HG03442 (cell line): ENCODE measurements at regions not wholly inside any gene's neighbourhood (a gene's known extent, or its start where the extent isn't known, plus 50 kb on each side); places are given as distances from the start of the nearest gene placed in this dataset.
"Not testable (repeated sequence)": the region's sequence is repeated elsewhere in the genome, so short reads cannot be mapped to it uniquely, and the experiment has no call there.

Experiments
- ATAC-seq: cut with Tn5 transposase; IDR thresholded peaks from one replicate; pipeline ENCODE4 v1.9.1; 2021; ENCODE audit warnings: mild to moderate bottlenecking, moderate library complexity; ENCODE audit not compliant: unreplicated experiment

DNA sequence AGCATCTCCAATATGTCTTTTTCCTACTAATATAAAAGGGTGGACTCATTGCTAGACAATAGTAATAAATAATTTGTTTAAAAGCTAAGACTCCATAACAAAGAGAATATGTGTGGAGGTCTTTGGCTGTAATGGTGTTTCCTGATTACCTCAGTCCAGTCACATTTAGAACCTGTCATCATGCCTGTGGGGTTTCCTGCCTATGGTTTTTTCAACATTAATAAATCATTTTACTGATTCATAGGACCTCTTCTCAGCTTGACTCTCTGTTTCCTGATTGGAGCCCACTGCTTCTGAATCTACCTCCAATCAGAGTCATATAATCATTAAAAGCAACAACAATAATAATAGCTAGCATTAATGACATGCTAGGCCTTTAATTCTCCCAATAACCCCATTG is 52.4 kb upstream of the GNAI1 start:
- no peak for ATAC-seq

DNA sequence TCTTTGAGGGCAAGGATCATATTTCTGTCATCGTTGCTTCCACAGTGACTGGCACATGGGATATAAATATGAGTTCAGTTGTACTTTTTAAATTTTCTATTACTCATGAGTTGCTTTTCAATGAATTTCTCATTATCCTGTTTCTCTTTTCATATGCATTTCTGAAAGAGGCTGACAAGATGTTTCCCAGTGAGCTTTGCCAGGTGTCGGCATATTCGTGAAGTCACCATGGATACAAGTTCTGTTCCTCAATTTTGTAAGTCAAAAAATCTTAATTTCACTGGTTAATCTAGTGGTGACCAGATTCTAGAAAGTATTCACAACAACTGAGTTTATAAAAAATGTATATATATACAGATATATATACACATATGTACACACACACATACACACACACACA is 55.7 kb upstream of the GNAI1 start:
- ATAC-seq, result no peak

DNA sequence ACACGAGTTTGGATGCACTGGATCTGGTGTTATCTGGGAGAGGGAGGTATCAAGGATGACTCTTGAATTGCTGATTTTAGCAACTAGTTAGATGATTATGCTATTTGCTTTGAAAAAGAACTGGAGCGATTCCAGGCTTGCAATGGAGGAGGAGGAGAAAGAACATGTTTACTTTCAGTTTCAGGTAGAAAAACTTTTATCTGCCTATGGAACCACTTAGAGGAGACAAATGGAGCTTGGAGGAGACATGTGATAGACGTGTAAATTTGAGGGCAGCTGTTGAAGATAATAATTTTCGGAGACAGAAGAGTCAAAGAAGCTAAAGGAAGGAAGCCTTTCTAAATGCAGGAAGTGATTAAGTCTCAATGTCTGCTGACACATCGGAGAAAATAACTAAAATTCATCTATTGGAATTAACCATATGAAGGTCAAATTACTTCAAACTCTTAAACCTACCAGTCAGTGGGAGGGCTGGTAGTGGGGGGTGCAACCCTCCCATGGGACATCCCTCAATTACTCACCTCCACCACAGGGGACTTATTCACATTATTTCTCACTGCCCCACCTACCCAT is 56.4 kb upstream of the GNAI1 start:
- ATAC-seq, result peak; percentile 50

DNA sequence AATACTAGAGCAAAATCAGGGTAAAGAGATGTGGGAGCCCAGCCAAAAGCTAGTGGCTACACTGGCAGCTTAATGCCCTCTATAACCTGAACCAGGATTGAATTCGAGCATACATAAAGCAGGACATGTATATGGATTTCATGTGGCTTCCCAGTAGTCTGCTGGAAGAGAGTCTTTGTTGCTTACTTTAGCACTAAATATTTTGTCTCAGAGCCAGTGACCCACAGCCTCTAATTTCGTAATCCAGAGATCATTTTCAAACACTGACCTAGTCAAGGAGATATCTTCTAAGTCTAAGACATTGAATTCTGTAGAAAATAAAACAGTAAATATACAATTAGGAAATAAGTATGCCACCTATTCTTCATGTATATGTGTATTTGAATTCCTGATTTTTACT is 64.2 kb upstream of the GNAI1 start:
- no peak for ATAC-seq

GRCh38 chr7:80066639-80067038 is 68.0 kb upstream of the GNAI1 start:
- ATAC-seq, result no peak

- no peak for ATAC-seq
These were observed 70.8 kb upstream of the GNAI1 start for GRCh38 chr7:80063834-80064233.

GRCh38 chr7:80060218-80060806 is 74.3 kb upstream of the GNAI1 start:
- ATAC-seq, result no peak

DNA sequence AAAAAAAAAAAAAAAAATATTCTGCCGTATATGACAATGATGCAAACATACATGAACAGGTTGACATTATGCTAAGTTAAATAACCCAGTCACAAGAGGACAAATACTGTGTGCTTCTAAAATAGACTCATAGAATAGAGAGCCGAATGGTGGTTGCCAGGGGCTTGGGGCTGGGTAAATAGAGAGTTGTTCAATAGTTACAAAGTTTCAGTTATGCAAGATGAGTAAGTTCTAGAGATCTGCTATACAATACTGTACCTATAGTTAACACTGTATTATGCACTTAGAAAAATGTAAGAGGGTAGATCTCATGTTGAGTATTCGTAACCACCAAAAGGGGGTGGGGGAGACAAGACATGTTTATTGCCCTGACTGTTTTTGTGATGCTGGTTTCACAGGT is 77.1 kb upstream of the GNAI1 start:
- ATAC-seq, result no peak

DNA sequence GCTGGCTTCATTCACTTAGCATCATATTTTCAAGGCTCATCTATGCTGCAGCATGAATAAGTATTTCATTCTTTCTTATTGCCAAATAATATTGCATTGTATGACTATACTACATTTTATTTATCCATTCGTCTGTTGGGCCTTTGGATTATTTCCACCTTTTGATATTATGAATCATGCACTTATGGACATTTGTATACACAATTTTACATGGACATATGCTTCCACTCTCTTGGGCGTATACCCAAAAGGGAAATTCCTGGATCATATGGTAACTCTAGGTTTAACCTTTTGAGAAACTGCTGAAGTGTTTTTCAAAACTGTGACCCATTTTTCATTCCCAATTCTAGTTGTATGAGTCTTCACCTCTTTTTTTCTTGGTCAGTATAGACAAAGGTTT is 80.3 kb upstream of the GNAI1 start:
- ATAC-seq, result no peak

- no peak for ATAC-seq
These were observed 81.5 kb upstream of the GNAI1 start for GRCh38 chr7:80053124-80053523.

DNA sequence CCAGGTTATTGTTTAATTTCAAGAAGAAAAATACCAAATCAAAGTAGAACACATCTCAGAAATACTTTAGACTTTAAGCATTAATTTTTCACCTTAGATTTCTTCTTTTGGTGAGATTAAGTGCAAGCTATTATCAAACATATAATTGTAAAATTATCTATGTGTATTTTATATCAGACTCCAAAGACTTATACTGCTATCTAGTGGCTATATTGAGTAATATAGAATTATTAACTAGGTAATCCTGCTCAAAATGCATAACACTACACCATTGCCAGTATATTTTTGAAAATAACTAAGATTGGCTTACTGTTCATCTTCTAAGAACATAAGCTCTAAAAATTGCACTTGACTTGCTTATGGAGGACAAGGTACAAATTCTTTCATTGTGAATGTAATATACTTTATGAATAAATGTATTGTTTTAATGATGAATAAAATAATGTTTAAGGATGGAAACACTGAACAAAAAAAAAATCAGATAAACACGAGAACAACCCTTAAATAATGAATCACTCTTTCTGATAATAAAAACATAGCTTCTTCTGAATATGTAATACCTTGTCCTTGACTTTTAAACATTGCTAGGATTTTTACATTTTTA is 86.7 kb upstream of the GNAI1 start:
- ATAC-seq, result no peak

GRCh38 chr7:80047032-80047431 is 87.6 kb upstream of the GNAI1 start:
- no peak for ATAC-seq

- no peak for ATAC-seq
These were observed 89.8 kb upstream of the GNAI1 start for GRCh38 chr7:80044796-80045195.

DNA sequence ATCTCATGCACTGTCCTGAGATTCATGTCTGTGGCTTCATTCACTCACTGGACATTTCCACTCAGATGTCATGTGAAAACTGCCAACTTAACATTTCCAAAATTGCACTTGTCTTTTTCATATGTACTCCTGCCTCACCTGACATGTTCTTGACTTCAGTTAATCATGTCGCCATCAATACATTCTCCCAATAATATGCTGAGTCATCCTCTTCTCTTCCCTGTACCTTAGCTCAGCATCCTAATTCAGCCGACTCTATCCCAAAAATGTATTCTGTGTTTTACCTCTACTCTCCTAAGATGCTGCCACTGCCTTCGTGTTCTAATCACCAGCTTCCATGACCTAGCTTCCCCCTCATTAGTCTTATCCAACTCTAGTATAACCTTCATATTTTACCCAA is 93.9 kb upstream of the GNAI1 start:
- no peak for ATAC-seq

- no peak for ATAC-seq
These were observed 94.3 kb upstream of the GNAI1 start for GRCh38 chr7:80040335-80040734.

- no peak for ATAC-seq
These were observed 95.3 kb upstream of the GNAI1 start for GRCh38 chr7:80039251-80039884.

DNA sequence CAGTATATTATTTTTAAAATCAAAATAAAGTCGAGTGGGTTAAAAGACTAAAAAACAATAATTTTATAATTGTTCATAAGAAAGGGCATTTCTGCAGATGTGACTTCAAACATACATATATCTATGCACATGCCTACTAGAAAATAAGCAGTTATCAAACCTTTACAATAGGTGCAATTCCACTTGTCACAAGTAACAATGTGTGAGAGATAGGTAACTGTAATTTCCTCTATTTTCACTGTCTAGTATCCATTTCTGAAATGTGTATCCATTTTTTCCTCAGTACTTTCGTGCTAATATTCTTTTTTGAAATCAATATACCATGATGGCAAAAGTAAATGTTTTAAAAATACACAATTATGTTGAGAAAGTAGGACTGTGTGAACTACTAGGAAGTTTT is 96.9 kb upstream of the GNAI1 start:
- no peak for ATAC-seq

DNA sequence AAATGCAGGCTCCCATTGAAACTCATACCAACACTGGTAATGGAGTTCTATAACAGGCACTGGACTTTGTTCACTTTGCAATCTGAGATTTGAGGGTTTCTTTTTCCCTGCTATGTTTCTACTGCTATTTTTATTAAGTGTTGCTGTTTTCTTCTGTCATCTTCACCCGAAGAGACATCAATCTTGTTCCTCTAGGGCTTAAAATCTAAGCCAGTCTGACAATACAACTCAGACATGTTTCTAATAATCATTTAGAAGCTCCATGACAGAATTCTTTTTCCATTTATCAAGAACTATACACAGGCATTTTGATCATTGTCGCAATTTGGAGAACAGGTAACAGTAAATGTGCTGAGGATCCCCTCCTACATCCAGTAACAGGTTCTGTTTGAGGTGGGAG is 98.5 kb upstream of the GNAI1 start:
- ATAC-seq, result no peak

GRCh38 chr7:80028717-80029116 is 105.9 kb upstream of the GNAI1 start:
- no peak for ATAC-seq

GRCh38 chr7:80027611-80028173 is 106.9 kb upstream of the GNAI1 start:
- no peak for ATAC-seq

DNA sequence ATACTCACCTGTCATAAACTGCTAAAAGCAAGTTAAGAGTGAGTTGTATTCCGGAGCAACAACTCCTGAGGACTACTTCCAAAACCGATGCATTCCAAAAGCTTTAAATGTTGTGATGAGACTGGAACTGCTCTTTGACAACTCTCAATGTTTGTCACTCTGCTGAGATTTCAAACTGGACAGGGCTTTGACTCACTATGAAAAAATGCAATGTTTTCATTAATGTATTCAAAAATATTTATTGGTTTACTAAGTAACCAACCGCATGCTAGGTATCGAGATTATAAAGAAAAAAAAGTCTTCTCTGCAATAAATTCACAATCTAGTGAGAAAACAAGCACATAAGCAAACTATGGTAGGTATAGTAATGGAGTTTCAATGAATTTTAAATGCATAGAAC is 107.9 kb upstream of the GNAI1 start:
- ATAC-seq, result no peak

DNA sequence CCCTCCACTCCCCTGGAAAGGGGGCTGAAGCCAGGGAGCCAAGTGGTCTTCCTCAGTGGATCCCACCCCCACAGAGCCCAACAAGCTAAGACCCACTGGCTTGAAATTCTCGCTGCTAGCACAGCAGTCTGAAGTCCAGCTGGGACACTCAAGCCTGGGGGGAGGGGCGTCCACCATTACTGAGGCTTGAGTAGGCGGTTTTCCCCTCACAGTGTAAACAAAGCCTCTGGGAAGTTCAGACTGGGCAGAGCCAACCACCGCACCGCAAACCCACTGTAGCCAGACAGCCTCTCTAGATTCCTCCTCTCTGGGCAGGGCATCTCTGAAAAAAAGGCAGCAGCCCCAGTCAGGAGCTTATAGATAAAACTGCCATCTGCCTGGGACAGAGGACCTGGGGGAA is 114.4 kb upstream of the GNAI1 start:
- ATAC-seq, result not testable (repeated sequence)
